Left renal pelvis (tissue), 4 donors: ENCODE measurements at regions not wholly inside any gene's neighbourhood (a gene's known extent, or its start where the extent isn't known, plus 50 kb on each side); places are given as distances from the start of the nearest gene placed in this dataset.

Experiments used
- DNase-seq, 4 donors: peaks; one replicate each; pipeline ENCODE4 v3.0.0-alpha.2; 2013; ENCODE audit warnings: low read depth in 4 of 4, low spot score in 3 of 4

GRCh38 chr5:27353970-27354369 lies 315.6 kb upstream of the CDH9 start:
- no peak for DNase-seq

DNA sequence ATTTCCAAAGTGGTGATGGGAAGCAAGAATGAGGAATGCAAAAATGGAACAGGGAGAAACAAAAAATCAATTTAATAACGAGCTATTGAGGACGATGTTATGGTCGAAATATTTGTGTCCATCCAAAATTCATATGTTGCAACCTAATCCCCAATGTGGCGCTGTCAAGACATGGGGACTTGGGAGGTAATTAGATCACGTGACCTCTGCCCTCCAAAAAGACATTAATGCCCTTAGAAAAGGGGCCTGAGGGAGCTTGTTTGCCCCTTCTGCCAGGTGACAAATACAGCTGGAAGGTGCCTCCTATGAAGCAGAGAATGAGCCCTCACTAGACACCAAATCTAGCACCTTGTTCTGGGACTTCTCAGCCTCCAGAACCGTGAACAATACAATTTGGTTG lies 315.2 kb upstream of the CDH9 start:
- DNase-seq: no peak

DNA sequence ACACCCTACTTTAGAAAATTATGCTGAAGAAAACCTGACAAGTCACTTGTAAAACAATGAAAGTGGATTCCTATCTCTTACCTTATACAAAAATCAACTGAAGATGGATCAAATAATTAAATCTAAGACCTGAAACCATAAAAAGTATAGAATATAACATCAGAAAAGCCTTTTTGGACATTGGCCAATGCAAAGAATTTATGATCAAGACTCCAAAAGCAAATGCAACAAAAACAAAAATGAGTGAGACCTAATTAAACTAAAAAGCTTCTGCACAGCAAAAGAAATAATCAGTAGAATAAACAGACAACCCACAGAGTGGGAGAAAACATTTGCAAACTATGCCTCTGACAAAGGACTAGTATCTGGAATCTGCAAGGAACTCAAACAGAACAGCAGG lies 303.0 kb upstream of the CDH9 start:
- DNase-seq: no peak

GRCh38 chr5:27336817-27337216 lies 298.4 kb upstream of the CDH9 start:
- no peak for DNase-seq

DNA sequence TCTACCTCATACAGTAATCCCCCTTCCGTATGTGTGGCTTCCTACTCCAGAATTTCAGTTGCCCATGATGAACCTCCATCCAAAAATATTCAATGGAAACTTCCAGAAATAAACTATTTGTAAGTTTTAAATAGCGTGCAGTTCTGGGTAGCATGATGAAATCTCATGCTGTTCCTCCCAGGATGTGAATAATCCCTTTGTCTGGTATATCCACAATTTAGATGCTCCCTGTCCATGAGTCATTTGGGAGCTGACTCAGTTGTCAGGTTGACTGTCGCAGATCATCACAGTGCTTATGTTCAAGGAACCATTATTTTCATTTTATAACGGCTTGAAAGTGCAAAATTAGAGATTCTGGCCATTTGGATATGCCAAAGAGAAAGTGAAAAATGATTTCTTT lies 290.1 kb upstream of the CDH9 start:
- no peak for DNase-seq

GRCh38 chr5:27325513-27325912 lies 287.1 kb upstream of the CDH9 start:
- DNase-seq: no peak

DNA sequence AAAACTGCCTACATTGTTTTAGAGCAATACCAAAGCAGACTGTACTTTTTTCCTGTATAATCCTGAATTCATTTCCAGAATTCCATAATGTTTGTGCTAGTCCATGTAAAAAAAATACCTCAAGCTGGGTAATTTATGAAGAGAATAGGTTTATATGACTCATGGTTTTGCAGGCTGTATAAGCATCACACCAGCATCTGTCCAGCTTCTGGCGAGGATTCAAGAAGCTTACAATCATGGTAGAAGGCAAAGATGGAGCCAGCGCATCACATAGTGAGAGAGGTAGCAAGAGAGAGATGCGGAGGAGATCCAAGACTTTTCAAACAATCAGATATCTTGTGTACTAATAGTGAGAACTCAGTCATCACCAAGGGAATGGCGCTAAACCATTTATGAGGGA lies 280.3 kb upstream of the CDH9 start:
- no peak for DNase-seq

GRCh38 chr5:27316271-27316650 lies 277.9 kb upstream of the CDH9 start:
- DNase-seq: no peak

DNA sequence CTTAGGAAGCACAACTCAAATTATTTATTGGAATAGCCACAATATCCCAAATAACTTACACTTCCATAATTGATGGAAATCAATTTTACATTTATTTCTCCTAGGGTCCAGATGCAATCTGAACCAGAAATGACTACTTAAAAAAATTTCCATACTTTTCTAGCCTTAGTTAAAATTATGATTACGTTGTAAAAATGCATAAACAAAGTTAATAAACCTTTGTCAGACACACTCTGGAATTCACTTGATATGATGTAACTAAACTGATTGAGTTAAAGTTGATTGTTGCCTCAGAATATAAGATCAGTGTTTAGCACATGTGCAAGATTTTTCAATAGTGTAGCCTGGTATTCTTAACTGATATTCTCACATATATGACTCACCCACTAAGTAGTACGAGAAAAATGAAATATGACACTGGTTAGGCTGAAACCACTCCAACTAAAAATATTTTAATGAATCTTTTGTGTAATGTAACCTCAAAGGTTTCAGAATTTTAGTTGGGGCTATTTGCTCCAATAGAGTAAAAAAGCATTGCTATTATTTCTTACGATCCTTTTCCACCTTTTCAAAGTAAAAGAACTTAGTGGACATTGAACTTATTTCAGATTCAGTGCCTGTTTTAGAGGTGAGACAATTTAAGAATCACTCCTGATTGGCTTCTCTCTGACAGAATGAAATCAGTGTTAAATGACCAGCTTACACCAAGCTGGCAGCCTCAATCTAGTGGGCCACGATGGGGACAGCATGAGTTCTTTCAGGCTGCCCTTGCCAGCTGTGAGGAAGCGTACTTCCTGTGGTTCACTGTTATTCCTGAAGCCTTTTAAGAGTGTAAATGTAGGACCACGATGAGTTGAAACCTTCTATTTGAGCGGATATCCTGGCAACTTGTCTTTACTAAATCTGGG lies 277.2 kb upstream of the CDH9 start:
- DNase-seq: no peak

DNA sequence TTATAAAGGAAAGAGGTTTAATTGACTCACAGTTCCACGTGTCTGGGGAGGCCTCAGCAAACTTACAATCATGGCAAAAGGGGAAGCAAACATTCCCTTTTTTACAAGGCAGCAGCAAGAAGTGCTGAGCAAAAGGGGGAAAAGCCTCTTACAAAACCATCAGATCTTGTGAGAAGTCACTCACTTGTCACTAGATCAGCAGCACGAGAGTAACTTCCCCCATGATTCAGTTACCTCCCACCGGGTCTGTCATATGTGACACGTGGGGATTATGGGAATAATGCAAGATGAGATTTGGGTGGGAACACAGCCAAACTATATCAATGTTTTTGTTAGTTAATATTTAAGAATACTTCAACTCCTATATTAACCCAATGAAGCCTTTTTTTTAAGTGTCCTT lies 275.2 kb upstream of the CDH9 start:
- no peak for DNase-seq

DNA sequence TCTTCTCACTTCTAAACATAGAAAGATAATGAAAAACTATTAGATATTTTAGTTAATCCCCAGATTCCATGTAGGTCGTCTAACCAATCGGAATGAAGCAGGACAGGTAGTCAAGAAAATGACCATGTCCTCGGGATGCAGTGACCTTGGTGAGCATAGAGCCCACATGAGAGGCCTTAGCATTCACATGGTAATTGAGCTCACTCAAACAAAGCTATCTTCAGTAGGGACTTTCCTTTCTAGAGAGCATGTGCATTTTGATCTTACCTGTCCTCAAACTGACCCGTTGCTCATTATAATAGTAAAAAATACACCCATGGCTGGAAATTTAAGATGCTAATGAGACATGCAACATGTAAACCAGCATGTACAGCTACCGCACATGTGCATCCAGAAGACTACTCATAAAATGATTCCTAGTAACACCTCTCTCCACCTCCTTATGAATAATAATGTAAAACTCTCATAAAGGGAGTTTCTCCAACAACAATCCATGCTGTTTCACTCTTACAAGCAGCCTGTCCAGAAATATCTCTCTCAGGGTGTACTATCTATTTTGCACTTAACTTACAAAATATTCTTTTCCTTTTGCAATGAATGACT lies 274.0 kb upstream of the CDH9 start:
- no peak for DNase-seq

GRCh38 chr5:27311544-27311943 lies 273.2 kb upstream of the CDH9 start:
- DNase-seq: no peak

DNA sequence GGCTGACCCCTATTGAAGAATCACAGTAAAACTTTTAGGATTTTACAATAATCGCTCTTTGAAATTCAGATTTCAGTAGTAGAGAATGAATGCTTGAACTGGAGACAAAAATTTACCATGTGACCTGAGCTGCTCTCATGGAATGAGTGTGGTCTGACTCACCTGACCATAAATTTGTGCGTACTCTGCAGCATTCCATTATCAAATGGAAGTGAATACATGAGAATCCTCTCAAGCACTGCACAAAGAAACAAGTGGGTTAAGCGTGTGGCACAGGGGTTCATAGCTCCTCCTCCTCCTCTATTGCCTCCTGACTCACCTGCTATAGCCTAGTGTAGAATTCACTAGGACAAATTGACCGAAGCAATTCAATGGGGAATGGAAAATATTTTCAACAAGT lies 269.8 kb upstream of the CDH9 start:
- DNase-seq: no peak

- no peak for DNase-seq
These were observed 251.8 kb upstream of the CDH9 start for GRCh38 chr5:27290172-27290571.

DNA sequence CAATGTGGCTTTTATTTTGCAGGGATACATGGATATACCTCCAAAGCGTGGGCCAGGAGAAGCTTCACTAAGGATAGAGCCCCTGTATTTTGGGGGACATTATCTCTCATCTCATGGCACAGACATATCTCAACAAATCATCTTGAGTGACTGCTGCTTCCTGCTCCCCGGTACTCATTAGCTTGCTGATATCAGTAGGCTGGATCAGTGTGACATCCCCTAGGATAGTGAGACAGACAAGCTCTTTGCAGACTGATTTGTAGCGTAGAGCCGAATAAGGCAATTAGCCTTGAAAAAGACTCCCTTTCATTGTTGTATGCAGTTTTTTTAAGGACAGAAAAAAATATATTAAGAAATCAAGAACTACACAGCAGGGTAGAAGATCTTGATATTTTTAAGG lies 237.7 kb upstream of the CDH9 start:
- no peak for DNase-seq

GRCh38 chr5:27275345-27275744 lies 237.0 kb upstream of the CDH9 start:
- no peak for DNase-seq

GRCh38 chr5:27269766-27270165 lies 231.4 kb upstream of the CDH9 start:
- no peak for DNase-seq

DNA sequence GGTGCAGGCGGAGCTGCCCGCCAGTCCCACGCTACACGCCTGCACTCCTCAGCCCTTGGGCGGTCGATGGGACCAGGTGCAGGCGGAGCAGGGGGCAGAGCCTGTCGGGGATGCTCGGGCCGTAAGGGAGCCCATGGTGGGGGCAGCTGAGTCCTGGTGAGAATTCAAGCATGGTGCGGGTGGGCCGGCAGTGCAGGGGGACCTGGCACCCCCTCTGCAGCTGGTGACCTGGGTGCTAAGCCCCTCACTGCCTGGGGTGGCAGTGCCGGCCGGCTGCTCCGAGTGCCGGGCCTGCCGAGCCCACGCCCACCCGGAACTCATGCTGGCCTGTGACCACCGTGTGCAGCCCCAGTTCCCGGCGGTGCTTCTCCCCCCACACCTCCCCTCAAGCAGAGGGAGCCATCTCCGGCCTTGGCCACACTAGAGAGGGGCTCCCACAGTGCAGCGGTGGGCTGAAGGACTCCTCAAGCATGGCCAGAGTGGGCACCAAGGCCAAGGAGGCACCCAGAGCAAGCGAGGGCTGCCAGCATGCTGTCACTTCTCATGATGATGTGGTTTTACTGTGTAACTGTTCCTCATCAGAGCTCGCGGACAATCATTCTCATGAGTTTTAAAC lies 228.9 kb upstream of the CDH9 start:
- DNase-seq: no peak

GRCh38 chr5:27266184-27266583 lies 227.8 kb upstream of the CDH9 start:
- peak in 1 of 4 donors; percentile 4 for DNase-seq

DNA sequence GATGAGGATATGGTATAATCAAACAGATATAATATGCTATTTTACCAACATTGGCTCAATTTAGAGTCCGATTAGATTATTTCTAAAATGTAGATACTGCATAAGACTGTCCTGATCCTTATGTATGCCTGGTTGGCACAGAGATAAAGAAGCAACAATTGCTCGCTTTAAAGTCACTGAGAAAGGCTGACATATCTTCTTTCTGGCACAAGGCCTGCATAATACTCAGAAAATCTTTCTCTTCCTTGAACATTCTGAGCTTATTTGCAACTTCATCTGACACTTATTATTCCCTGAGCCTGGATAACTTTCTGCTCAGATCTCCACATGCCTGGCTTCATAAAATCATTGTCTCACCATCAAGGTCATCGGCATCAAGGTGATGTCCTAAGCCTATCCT lies 219.3 kb upstream of the CDH9 start:
- no peak for DNase-seq

DNA sequence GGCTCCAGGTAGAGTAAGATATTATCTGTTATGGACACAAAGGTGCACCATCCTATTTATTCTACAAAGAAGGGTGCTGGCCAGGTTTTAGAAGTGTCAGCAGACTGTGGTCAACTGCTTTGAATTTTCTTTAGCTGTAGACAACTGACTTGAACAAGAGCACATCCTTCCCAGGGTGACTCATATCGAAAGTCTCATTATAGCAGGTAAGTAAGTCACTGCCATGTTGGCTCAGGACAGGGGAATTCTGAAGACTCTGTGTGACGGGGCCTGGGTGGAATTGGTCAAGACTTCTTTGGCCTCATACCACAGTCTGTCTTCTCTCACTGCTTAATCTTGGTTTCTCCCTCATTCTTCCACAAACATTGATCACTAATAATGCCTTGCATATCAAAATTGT lies 214.5 kb upstream of the CDH9 start:
- DNase-seq: no peak

- no peak for DNase-seq
These were observed 203.9 kb upstream of the CDH9 start for GRCh38 chr5:27242258-27242626.
